ENCODE measurements at regions not wholly inside any gene's neighbourhood (a gene's known extent, or its start where the extent isn't known, plus 50 kb on each side); places are given as distances from the start of the nearest gene placed in this dataset.

DNA sequence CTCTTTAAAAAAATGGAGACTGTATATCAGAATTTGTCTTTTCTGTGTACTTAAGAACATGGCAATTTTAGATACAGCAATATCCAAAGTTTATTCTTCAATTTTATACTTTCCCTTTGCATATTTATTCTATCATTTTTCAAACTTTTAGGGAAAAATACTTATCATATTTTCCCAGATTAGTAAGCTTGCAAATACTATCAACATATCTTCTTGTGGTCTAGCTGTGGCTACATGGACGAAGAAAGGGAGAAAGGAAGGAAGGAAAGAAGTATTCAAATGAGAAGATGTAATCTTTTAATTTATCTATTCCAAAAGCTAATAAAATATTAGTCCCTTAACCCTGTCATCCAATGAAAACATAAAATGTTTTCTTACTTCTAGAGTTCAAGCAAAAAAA is 797.8 kb upstream of the GALNTL6 start:
- TF ChIP-seq EZH2phosphoT487 (IDR thresholded peaks at IDR 0.05; ENCODE audit: insufficient read depth, low read depth) = no peak
- no peak for TF ChIP-seq EZH2 (IDR thresholded peaks at IDR 0.05; ENCODE audit: insufficient read depth, poor library complexity, severe bottlenecking)

All from GM23248 (cell line).